Right ventricle myocardium superior (tissue), 1 donor: ENCODE measurements at regions not wholly inside any gene's neighbourhood (a gene's known extent, or its start where the extent isn't known, plus 50 kb on each side); places are given as distances from the start of the nearest gene placed in this dataset.

Experiments
- ATAC-seq: fragments of 200-7000 bp; cut with Tn5 transposase; one replicate; pipeline ENCODE4 v1.9.1; 2020; ENCODE audit warnings: mild to moderate bottlenecking; ENCODE audit not compliant: poor library complexity
- DNase-seq: peaks from one replicate; pipeline ENCODE4 v3.0.0-alpha.2; 2020
- intact Hi-C: fragments of 100-400 bp; cut with DNase I; formaldehyde crosslinking; loops from one replicate; pipeline ENCODE4 v1.11.2; 2022
- donor health status: DM: no; HTN: yes; CAD: no; lungs with severe emphysema.

DNA sequence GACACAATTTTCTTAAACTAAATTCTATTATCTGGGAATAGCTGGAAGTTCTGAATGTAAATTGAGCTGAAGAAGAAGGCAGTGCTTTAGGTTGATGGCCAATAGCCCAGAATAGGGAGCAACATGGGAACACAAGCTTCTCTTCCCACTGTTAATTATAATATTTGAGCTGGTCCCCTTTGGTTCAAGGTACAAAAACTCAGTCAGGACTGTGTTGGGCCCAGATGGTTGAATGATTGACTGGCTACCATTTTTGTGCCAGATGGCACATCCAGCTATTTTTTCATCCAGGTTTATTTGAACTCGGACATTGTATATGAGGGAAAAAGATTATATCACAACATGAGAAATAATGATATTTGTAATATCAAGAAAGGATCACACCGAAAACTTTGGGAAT lies 458.9 kb downstream of the SLITRK1 start:
- DNase-seq (no peak), ATAC-seq (no peak)
- intact Hi-C loops = no loop called here

DNA sequence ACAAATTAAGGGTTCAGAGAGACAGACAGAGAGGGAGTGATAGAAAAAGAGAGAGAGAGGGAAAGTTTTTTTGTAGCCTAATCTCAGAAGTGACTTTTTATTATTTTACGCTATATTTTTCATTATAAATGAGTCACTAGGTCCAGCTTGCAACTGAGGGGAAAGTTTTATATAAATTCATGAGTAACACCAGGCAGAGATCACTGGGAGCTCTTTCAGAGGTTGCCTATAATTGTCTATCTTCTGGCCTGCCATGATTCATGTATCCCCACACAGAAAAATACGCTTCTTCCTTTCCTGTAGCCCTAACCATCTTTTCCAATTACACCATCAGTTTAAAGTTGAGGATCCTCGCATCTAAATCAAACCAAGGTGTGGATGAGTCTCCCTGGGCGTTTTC lies 467.9 kb downstream of the SLITRK1 start:
- intact Hi-C loops = no loop called here
- DNase-seq (no peak), ATAC-seq (no peak)

DNA sequence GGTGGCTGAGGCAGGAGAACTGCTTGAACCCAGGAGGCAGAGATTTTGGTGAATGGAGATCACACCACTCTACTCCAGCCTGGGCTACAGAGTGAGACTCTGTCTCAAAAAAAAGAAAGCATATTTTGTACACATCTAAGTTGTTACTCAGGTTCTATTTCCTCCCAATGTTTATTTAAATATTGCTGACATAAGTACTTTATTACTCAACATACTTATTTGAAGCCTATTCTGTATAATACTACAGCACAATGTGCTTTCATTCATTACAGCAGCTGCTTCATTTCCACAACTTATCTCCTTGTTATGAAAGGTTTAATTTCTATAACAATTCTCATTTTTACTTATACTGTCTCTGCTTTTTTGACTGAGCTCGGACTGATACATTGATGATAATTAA lies 495.7 kb downstream of the SLITRK1 start:
- DNase-seq = no peak
- intact Hi-C loops = no loop called here
- ATAC-seq = no peak

DNA sequence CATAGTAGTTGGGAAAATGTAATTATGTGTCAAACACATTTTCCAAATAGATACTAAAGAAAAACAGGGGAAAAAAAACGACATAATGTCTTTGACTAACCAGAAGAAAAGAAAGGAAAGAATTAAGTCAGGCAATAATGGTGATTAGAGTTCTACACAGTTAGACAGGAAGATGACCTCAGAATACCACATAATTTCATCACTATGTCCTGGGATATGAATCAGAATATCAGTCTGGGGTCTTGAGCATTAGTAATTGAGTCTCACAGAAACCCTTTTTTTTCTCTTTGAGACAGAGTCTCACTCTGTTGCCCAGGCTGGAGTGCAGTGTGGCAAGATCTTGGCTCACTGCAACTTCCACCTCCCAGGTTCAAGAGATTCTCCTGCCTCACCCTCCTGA lies 503.4 kb downstream of the SLITRK1 start:
- no peak for DNase-seq
- intact Hi-C loops = no loop called here
- no peak for ATAC-seq

DNA sequence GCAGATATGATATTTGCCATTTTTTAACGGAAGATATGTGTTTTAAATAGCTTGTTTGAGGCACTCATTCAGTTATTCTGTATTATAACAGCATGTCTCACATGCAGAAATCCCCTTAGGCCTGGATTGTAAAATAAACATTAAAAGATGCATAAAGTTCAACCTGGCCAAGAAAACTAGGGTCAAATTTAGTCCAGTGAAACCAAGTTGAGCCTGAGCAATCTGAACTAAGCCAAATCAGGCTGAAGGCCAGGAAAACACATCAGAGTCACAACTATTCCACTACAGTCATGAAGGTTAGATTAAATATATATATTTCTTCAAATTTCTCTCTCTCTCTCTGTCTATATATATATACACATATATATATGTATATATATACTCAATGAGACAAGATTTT lies 504.8 kb downstream of the SLITRK1 start:
- no peak for ATAC-seq
- no peak for DNase-seq
- intact Hi-C loops = no loop called here

- DNase-seq = no peak
- intact Hi-C loops = no loop called here
- ATAC-seq = no peak
Measured at GRCh38 chr13:83372786-83373185, 509.5 kb downstream of the SLITRK1 start.

DNA sequence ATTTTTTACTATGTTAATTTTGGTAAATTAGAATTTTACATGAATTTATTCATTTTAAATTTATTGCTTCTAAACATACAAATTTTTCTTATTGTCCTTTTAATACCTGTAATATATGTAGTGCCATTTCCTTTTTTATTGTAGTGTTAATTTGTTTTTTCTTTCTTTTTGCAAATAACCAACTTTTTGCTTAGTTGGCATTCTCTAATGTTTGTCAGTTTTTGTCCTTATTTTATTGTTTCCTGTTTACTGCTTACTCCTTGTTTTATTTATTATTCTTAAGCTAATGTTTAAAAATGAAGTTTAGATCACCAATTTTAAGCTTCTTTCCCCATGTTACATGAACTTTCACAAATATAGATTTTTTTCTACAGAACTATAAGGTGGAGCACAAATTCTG lies 516.6 kb downstream of the SLITRK1 start:
- DNase-seq = no peak
- intact Hi-C loops = no loop called here
- ATAC-seq = no peak

- DNase-seq (no peak), ATAC-seq (no peak)
- intact Hi-C loops = no loop called here
Measured at GRCh38 chr13:83355041-83355440, 527.2 kb downstream of the SLITRK1 start.

GRCh38 chr13:83352391-83352790 lies 529.9 kb downstream of the SLITRK1 start:
- no peak for ATAC-seq
- intact Hi-C loops = no loop called here
- no peak for DNase-seq

- ATAC-seq (no peak), DNase-seq (no peak)
- intact Hi-C loops = no loop called here
Measured at GRCh38 chr13:83350569-83350968, 531.7 kb downstream of the SLITRK1 start.

DNA sequence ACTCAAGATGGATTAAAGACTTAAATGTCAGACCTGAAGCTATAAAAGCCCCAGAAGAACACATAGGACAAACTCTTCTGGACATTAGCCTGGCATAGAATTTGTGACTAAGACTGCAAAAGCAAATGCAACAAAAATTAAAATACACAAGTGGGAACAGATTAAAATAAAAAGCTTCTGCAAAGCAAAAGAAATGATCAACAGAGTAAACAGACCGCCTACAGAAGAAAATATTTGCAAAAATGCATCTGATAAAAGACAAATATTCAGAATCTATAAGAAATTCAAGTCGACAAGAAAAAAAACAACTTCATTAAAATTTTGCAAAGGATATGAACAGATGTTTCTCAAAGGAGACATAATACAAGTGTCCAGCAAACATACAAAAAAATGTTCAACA lies 537.8 kb downstream of the SLITRK1 start:
- DNase-seq (no peak), ATAC-seq (no peak)
- intact Hi-C loops = no loop called here

DNA sequence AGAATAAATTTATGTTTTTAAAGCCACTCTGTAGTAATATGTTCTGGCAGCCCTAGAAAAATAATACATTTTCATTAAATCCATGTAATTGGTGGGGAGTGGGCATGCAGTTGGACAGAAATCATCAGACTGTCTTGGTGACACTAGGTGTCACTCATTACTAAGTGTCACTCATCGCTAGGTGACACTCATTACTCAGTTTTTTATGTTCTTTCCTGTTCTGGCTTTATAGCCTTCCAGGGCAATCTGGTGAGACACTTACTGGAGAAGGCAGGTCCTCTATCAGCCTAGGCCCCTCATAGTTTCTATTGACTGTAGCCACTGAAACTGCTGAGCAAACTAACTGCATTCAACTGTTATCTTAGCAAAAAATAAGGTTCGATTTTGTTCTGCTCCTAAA lies 542.1 kb downstream of the SLITRK1 start:
- intact Hi-C loops = no loop called here
- DNase-seq (no peak), ATAC-seq (no peak)

DNA sequence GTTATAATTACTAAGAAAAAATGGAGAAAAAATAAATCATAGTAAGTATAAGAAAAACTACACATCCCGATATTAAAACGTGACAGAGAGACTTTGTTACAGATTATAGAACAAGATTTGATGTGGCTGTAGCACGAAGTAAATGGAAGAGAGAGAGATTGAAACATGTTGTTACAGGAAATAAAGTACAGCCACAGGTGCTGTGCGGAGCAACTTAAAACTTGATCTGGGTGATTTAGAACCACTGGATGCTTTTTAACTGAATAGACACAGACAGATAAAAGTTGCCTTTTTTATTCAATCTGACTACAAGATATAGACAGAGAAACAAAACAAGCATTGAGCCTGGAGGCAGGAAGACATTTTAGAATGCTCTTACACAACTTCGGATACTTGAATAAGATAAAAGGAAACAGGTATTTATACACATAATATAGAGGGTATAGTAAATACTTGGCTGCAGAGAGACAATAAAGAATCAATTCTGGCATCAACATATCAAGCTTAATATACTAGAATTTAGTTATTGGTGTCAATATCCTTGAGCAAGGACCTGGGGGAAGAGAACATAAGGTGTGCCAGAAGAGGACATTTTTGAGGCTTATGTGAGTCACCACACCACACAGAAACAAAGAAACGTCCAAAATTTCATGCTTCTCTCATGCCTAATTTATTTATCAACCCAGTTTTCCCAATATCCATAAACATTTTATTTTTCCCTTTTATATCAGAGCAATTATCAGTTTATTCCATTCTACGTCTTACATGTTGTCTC lies 548.5 kb downstream of the SLITRK1 start:
- no peak for ATAC-seq
- intact Hi-C loops = no loop called here
- DNase-seq = no peak

DNA sequence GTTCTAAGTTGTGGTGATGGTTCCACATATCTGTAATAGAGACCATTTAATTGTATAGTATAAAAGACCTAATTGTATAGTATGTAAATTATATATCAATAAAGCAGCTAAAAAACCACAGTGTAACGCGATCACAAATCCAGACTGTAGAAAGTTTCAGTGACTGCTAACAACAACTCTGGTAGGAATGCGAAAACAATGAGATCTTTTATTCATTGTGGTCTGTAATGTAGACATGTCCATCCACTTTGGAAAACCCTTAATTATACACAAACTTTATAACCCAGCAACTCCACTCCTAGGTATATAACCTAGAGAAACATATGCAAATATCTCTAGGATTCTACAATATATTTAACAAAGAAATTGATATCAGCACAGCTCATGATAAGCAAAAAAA lies 549.5 kb downstream of the SLITRK1 start:
- DNase-seq = no peak
- ATAC-seq = no peak
- intact Hi-C loops = no loop called here

GRCh38 chr13:83327091-83327490 lies 555.2 kb downstream of the SLITRK1 start:
- intact Hi-C loops = no loop called here
- DNase-seq = no peak
- ATAC-seq = no peak

DNA sequence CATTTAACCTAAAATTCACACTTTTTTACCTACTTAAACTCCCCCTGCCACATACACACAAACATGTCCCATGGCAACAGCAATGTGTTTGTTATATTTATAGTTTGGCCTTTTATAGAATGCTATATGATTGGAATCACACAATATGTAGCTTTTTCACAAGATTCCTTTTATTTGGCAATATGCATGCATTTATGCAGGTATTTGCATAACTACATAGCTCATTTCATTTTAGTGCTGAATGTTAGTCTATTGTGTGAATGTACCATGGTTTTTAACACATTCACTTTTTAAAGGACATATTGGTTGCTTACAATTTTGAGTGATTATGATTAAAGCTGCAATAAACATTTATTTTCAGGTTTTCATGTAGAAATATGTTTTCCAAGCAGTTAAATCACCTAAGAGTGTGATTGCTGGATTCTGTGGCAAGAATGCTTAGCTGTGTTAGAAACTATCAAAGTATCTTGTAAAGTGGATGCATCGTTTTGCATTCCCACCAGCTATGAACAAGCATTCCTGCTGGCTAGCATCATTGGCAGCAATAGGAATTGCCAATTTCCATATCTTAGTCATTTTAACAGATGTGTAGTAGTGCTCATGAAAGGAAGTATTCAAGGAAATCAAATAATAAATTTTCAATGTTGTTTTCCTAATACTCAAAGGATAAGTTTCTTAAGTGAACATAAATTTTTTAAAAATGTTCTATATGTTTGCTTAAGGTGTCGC lies 557.0 kb downstream of the SLITRK1 start:
- DNase-seq (no peak), ATAC-seq (no peak)
- intact Hi-C loops = no loop called here

DNA sequence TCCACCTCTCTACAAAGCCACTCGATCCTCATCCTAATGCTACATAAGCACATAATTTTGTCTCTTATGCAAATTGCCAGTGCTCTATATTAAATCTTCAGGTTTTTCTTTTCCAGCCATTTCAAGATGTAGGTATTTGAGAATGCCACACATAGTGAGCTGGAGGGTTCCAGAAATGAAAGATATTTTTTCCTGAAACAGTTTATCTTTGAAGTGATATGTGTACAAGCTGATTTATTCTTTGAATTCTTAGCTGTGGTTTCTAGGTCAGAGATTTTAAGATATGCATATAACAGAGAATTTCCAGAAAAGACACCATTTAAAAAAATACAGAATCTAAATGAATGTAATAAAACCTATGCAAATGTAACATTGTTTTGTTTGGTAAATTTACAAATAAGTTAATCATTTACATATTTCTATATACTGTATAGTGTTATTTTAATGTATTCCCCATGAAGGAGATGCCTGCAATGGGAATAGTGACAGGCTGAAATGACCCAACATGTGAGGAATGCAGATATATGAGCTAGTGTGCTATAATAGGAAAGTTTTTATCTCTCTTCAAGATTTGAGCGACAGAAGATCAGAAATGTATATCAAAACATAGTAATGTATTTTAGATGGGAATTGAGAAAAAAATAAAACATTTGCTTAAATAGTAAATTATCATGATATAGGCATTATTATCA lies 570.2 kb downstream of the SLITRK1 start:
- ATAC-seq (no peak), DNase-seq (no peak)
- intact Hi-C loops = no loop called here

GRCh38 chr13:83298617-83299016 lies 583.7 kb downstream of the SLITRK1 start:
- intact Hi-C loops = no loop called here
- DNase-seq (no peak), ATAC-seq (no peak)

DNA sequence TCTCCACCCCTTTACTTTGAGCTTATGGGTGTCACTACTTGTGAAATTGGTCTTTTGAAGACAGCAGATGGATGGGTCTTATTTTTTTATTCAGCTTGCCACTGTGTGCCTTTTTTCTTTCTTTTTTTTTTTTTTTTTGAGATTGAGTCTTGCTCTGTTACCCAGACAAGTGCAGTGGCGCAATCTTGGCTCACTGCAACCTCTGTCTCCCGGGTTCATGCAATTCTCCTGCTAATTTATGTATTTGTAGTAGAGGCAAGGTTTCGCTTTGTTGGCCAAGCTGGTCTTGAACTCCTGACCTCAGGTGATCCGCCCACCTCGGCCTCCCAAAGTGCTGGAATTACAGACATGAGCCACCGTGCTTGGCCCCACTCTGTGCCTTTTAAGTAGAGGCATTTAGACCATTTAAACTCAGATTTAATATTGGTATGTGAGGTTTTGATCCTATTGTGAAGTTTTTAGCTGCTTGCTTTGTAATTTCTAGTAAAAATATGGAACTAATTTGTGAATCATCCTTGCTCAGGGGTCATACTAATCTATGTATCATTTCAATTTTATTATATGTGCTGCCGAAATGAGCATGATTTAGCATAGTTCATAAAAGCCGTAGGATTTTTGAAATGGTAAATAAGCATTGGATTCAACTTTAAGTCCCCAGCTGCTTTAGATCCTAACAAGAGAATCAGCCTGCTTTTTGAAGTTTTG lies 584.5 kb downstream of the SLITRK1 start:
- ATAC-seq (no peak), DNase-seq (no peak)
- intact Hi-C loops = no loop called here
